NB4 (cell line): ENCODE measurements at regions not wholly inside any gene's neighbourhood (a gene's known extent, or its start where the extent isn't known, plus 50 kb on each side); places are given as distances from the start of the nearest gene placed in this dataset.
"Not testable (repeated sequence)": the region's sequence is repeated elsewhere in the genome, so short reads cannot be mapped to it uniquely, and the experiment has no call there.

Source experiments
- POLR2A ChIP-seq: IDR thresholded peaks from 2 replicates; pipeline ENCODE4 v1.6.1; 2011; ENCODE audit warnings: mild to moderate bottlenecking; ENCODE audit not compliant: insufficient read length; ENCODE audit errors: extremely low read depth
- TF ChIP-seq, protein P1 (sequence below): IDR thresholded peaks from one replicate; pipeline ENCODE4 v1.5.1; 2012; ENCODE audit warnings: low read depth, low read length

GRCh38 chr10:34035241-34035790 lies 700.8 kb upstream of the NRP1 start:
- TF ChIP-seq, protein P1, sequence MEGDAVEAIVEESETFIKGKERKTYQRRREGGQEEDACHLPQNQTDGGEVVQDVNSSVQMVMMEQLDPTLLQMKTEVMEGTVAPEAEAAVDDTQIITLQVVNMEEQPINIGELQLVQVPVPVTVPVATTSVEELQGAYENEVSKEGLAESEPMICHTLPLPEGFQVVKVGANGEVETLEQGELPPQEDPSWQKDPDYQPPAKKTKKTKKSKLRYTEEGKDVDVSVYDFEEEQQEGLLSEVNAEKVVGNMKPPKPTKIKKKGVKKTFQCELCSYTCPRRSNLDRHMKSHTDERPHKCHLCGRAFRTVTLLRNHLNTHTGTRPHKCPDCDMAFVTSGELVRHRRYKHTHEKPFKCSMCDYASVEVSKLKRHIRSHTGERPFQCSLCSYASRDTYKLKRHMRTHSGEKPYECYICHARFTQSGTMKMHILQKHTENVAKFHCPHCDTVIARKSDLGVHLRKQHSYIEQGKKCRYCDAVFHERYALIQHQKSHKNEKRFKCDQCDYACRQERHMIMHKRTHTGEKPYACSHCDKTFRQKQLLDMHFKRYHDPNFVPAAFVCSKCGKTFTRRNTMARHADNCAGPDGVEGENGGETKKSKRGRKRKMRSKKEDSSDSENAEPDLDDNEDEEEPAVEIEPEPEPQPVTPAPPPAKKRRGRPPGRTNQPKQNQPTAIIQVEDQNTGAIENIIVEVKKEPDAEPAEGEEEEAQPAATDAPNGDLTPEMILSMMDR = not testable (repeated sequence)
- TF ChIP-seq POLR2A = not testable (repeated sequence)
